Vagina (tissue), 2 donors: ENCODE measurements at regions not wholly inside any gene's neighbourhood (a gene's known extent, or its start where the extent isn't known, plus 50 kb on each side); places are given as distances from the start of the nearest gene placed in this dataset.

Experiments
- DNase-seq, 2 donors: peaks; one replicate each; pipeline ENCODE4 v3.0.0-alpha.2; 2017; ENCODE audit errors: extremely low spot score in 2 of 2
- H3K27ac ChIP-seq: fragments of 200-600 bp; sonication (generic); one replicate; pipeline ENCODE4 v1.5.1; 2019
- H3K27me3 ChIP-seq: fragments of 200-600 bp; sonication (generic); one replicate; pipeline ENCODE4 v1.5.1; 2019
- H3K36me3 ChIP-seq, 2 donors: fragments of 200-600 bp; sonication (generic); one replicate each; pipeline ENCODE4 v1.5.1; 2017 to 2019
- H3K4me1 ChIP-seq: fragments of 200-600 bp; sonication (generic); one replicate; pipeline ENCODE4 v1.5.1; 2019
- H3K4me3 ChIP-seq, 2 donors: fragments of 200-600 bp; sonication (generic); 1 replicate in 1 of 2; 2 replicates in 1 of 2; pipeline ENCODE4 v1.5.1; 2016 to 2019
- H3K9me3 ChIP-seq: fragments of 200-600 bp; sonication (generic); one replicate; pipeline ENCODE4 v1.5.1; 2019
- POLR2A ChIP-seq, 2 donors: fragments of 450-650 bp; IDR thresholded peaks; one replicate each; pipeline ENCODE4 v1.6.1; 2017; ENCODE audit warnings: antibody characterized with exemption in 2 of 2, mild to moderate bottlenecking in 2 of 2, moderate library complexity in 2 of 2
- POLR2AphosphoS5 ChIP-seq, 2 donors: sonication (generic); formaldehyde crosslinking; IDR thresholded peaks; one replicate each; pipeline ENCODE4 v1.9.0; 2017; ENCODE audit warnings: antibody characterized with exemption in 2 of 2, mild to moderate bottlenecking in 2 of 2, low read depth in 1 of 2; ENCODE audit not compliant: insufficient read depth in 1 of 2
- intact Hi-C: fragments of 100-400 bp; cut with DNase I; formaldehyde crosslinking; loops from one replicate; pipeline ENCODE4 v1.15.1; 2023
- TF ChIP-seq, protein P1 (sequence below), 3 experiments: fragments of 450-650 bp in 2 of 3; fragments of 200-600 bp in 1 of 3; sonication (generic) in 1 of 3; IDR thresholded peaks; one replicate each; pipeline ENCODE4 v1.5.1; 2017 to 2019; ENCODE audit warnings: antibody characterized with exemption in 3 of 3, mild to moderate bottlenecking in 2 of 3, moderate library complexity in 2 of 3

DNA sequence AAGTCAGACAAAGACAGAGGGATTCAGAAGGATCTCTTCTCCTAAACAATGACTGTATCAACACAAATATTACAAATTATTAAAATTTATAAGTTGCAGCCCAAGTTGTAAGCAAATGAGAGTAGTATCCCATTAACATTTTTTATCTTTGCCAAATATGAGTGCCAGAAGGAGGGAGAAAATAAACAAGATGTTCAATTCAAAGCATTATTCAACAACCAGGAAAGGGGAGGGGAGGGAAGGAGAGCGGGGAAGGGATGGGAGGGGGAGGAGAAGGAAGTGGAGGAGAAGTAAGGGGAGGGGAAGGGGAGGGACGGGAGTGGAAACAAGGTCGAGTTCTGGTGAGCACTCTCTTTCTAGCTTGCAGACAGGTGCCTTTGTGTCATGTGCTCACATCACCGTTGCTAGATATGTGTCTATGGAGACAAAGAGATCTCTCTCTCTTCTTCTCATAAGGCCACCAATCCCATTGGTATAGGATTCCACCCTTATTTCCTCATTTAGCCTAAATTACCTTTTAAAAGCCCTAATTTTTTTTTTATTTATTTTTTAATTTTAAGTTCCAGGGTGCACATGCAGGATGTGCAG, 679.6 kb upstream of the CHAC2 start:
- Histone ChIP-seq H3K36me3 (no peaks in the 10 kb centered on the region), H3K27me3 (no peaks in the 10 kb centered on the region), H3K27ac (no peak overlapping the region), H3K4me1 (no peaks in the 10 kb centered on the region), H3K4me3 (no peak overlapping the region), H3K9me3 (no peaks in the 10 kb centered on the region)
- DNase-seq: no peak
- intact Hi-C loops: no loop called here
- TF ChIP-seq POLR2AphosphoS5 (IDR thresholded peaks at IDR 0.05; ENCODE audit: insufficient read depth in 1 of 2, low read depth in 1 of 2) (no peak), POLR2A (IDR thresholded peaks at IDR 0.05) (no peak)
- TF ChIP-seq, protein P1, sequence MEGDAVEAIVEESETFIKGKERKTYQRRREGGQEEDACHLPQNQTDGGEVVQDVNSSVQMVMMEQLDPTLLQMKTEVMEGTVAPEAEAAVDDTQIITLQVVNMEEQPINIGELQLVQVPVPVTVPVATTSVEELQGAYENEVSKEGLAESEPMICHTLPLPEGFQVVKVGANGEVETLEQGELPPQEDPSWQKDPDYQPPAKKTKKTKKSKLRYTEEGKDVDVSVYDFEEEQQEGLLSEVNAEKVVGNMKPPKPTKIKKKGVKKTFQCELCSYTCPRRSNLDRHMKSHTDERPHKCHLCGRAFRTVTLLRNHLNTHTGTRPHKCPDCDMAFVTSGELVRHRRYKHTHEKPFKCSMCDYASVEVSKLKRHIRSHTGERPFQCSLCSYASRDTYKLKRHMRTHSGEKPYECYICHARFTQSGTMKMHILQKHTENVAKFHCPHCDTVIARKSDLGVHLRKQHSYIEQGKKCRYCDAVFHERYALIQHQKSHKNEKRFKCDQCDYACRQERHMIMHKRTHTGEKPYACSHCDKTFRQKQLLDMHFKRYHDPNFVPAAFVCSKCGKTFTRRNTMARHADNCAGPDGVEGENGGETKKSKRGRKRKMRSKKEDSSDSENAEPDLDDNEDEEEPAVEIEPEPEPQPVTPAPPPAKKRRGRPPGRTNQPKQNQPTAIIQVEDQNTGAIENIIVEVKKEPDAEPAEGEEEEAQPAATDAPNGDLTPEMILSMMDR (IDR thresholded peaks at IDR 0.05): no peak

DNA sequence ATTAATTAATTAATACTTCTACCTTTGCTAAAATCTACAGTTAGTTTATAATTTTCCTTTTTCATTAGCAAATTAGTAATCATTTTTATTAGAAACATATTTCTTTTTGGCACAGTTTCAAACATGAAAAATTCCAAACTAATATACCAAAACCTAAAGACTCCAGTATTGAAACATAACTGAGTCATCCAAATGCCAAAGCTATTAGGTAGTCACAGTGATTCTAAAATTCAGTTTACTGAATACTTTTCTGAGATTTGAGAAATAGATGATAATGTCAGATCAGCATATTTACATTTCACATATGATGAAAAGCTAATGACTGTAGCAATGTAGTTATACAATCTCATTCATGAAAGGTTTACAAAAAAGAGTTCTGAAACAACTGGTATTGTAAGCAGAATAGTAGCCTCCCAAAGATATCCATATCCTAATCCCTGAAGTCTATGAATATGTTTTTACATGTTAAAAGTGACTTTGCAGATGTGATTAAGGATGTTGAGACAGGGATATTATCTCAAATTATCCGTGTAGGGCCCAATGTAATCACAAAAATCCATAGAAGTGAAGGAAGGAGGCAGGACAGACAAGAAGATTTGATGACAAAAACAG, 680.2 kb upstream of the CHAC2 start:
- no peaks in the 10 kb centered on the region for H3K27me3 ChIP-seq
- no peak overlapping the region for H3K27ac ChIP-seq
- TF ChIP-seq POLR2AphosphoS5 (IDR thresholded peaks at IDR 0.05; ENCODE audit: insufficient read depth in 1 of 2, low read depth in 1 of 2): no peak
- intact Hi-C loops: no loop called here
- H3K4me3 ChIP-seq: no peak overlapping the region
- no peaks in the 10 kb centered on the region for H3K4me1 ChIP-seq
- no peak for DNase-seq
- no peaks in the 10 kb centered on the region for H3K36me3 ChIP-seq
- no peaks in the 10 kb centered on the region for H3K9me3 ChIP-seq

DNA sequence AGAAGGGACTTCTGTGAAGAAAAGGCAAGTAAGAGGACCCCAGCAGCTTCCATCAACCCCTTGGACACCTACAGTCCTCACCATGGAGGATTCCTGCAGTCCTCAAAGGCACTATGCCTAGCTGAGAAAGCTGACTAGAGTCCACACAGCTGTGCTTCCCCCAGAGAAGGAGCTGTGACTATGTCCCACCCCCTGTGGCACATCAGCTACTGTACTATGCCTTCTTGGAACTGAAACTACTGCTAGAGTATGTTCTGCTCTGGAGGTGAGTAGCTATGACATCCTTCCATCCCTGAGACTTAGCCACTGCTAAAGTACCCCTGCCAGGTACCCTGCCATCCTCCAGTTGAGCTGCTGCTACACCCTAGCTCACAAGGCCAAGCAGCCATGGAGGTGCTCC, 690.2 kb upstream of the CHAC2 start:
- Histone ChIP-seq H3K27ac (no peak overlapping the region), H3K36me3 (no peaks in the 10 kb centered on the region), H3K4me1 (no peaks in the 10 kb centered on the region), H3K27me3 (no peaks in the 10 kb centered on the region), H3K9me3 (no peaks in the 10 kb centered on the region), H3K4me3 (no peak overlapping the region)
- DNase-seq: no peak
- intact Hi-C loops: no loop called here
- TF ChIP-seq POLR2AphosphoS5 (IDR thresholded peaks at IDR 0.05; ENCODE audit: insufficient read depth in 1 of 2, low read depth in 1 of 2) (no peak), POLR2A (IDR thresholded peaks at IDR 0.05) (no peak)
- TF ChIP-seq, protein P1 (IDR thresholded peaks at IDR 0.05): no peak

DNA sequence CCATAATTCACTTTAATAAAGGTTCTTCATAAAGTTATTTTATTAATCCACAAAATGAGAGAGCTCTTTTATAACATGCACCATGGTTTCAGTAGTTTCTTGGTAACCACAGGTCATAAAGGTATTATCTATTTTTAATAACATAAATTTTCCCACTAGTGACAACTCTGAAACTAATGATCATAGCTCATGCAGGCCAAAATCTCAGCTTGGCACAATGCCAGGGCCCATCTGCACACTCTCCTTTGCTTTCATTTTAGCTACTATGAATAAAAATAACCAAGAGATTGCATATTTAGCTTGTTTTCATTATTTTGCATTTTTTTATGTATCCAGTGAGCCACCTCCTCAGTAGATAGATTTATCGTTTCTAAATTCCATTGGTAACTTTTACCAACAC, 691.8 kb upstream of the CHAC2 start:
- Histone ChIP-seq H3K27ac (no peak overlapping the region), H3K27me3 (no peaks in the 10 kb centered on the region), H3K36me3 (no peaks in the 10 kb centered on the region), H3K4me3 (no peak overlapping the region), H3K4me1 (no peaks in the 10 kb centered on the region), H3K9me3 (no peaks in the 10 kb centered on the region)
- no peak for DNase-seq
- intact Hi-C loops: no loop called here
- TF ChIP-seq POLR2AphosphoS5 (IDR thresholded peaks at IDR 0.05; ENCODE audit: insufficient read depth in 1 of 2, low read depth in 1 of 2) (no peak), POLR2A (IDR thresholded peaks at IDR 0.05) (no peak)
- TF ChIP-seq, protein P1 (IDR thresholded peaks at IDR 0.05): no peak

DNA sequence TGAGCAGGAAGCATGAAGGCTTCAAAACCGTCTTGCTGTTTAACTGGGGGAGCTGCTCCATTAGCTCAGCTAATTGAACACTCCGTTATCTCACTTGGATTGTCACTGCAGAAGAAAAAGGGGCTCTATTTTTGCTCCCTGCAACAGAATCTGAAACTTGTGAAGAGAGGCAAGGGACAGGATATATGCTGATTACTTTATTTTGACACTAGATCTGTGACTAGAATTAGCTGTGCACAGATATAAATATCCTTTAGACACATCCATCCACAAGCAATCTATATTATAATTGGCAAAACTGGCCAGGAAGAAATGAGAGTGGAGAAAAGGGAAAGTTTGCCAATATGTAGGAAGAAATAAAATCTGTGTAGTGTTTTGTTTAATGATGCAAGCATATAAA, 700.1 kb upstream of the CHAC2 start:
- TF ChIP-seq, protein P1 (IDR thresholded peaks at IDR 0.05): no peak
- TF ChIP-seq POLR2A (IDR thresholded peaks at IDR 0.05): no peak
- TF ChIP-seq POLR2AphosphoS5 (IDR thresholded peaks at IDR 0.05; ENCODE audit: insufficient read depth in 1 of 2, low read depth in 1 of 2): no peak
- no peaks in the 10 kb centered on the region for H3K4me1 ChIP-seq
- H3K27ac ChIP-seq: no peak overlapping the region
- DNase-seq: no peak
- H3K36me3 ChIP-seq: no peaks in the 10 kb centered on the region
- H3K9me3 ChIP-seq: no peaks in the 10 kb centered on the region
- intact Hi-C loops: no loop called here
- no peak overlapping the region for H3K4me3 ChIP-seq
- H3K27me3 ChIP-seq: no peaks in the 10 kb centered on the region
